ENCODE measurements at regions not wholly inside any gene's neighbourhood (a gene's known extent, or its start where the extent isn't known, plus 50 kb on each side); places are given as distances from the start of the nearest gene placed in this dataset.

- DNase-seq (ENCODE audit: low read depth): peak; percentile 67
- H3K4me3 ChIP-seq (ENCODE audit: low read depth, low read length): no peak overlapping the region
- peak; percentile 77 for TF ChIP-seq CTCF (conservative IDR thresholded peaks at IDR 0.05; ENCODE audit: low read depth, low read length)
Observed at GRCh38 chr2:11073251-11073650, 82.0 kb upstream of the SLC66A3 start.

- H3K4me3 ChIP-seq (ENCODE audit: low read depth, low read length): no peak overlapping the region
- no peak for TF ChIP-seq CTCF (conservative IDR thresholded peaks at IDR 0.05; ENCODE audit: low read depth, low read length)
- peak; percentile 58 for DNase-seq (ENCODE audit: low read depth)
Observed at GRCh38 chr2:11073776-11074175, 81.5 kb upstream of the SLC66A3 start.

- TF ChIP-seq CTCF (conservative IDR thresholded peaks at IDR 0.05; ENCODE audit: low read depth, low read length): no peak
- no peak overlapping the region for H3K4me3 ChIP-seq (ENCODE audit: low read depth, low read length)
Observed at GRCh38 chr2:11074246-11074820, 80.9 kb upstream of the SLC66A3 start.

GRCh38 chr2:11075221-11075620, 80.0 kb upstream of the SLC66A3 start:
- no peak overlapping the region for H3K4me3 ChIP-seq (ENCODE audit: low read depth, low read length)
- no peak for TF ChIP-seq CTCF (conservative IDR thresholded peaks at IDR 0.05; ENCODE audit: low read depth, low read length)
- no peak for DNase-seq (ENCODE audit: low read depth)

More at GRCh38 chr2:11074246-11074820, 80.9 kb upstream of the SLC66A3 start:
- no peak for DNase-seq (ENCODE audit: low read depth)

- DNase-seq (ENCODE audit: low read depth): no peak
- TF ChIP-seq CTCF (conservative IDR thresholded peaks at IDR 0.05; ENCODE audit: low read depth, low read length): no peak
Observed at GRCh38 chr2:11077411-11077810, 77.9 kb upstream of the SLC66A3 start.

GRCh38 chr2:11079136-11079824, 76.0 kb upstream of the SLC66A3 start:
- TF ChIP-seq CTCF (conservative IDR thresholded peaks at IDR 0.05; ENCODE audit: low read depth, low read length): no peak

More at GRCh38 chr2:11077411-11077810, 77.9 kb upstream of the SLC66A3 start:
- H3K4me3 ChIP-seq (ENCODE audit: low read depth, low read length): no peak overlapping the region

More at GRCh38 chr2:11079136-11079824, 76.0 kb upstream of the SLC66A3 start:
- DNase-seq (ENCODE audit: low read depth): no peak
- H3K4me3 ChIP-seq (ENCODE audit: low read depth, low read length): no peak overlapping the region
